ENCODE measurements at regions not wholly inside any gene's neighbourhood (a gene's known extent, or its start where the extent isn't known, plus 50 kb on each side); places are given as distances from the start of the nearest gene placed in this dataset.

DNA sequence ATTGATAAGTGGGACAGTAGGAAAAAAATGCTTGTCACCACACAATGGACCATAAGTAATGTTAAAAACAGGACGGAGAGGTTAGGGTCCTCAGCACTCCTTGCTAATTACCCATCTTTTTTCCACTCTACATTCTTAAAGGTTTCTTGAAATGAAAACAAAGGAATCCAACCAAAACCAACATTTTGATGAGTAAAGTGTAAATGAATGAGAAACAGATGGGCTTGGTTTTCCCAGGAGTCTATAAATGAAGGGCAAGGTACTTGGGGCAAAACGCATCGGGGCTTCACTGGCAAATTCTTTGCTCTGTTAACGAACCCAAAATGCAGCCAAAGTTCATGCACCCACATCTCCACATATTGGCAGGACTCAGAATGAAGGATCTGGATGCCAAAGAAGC is 129.2 kb upstream of the BMP4 start:
- no peak overlapping the region for H3K4me3 ChIP-seq (ENCODE audit: low read length in 2 of 2)
- H3K27me3 ChIP-seq (ENCODE audit: control insufficient read depth in 2 of 2, insufficient read depth in 1 of 2, low read length in 1 of 2): no peaks in the 10 kb centered on the region
- H3K4me1 ChIP-seq (ENCODE audit: control insufficient read depth in 2 of 2, insufficient read depth in 2 of 2, low read length in 2 of 2): no peaks in the 10 kb centered on the region
- H3K27ac ChIP-seq (ENCODE audit: low read depth in 1 of 2, low read length in 1 of 2): no peak overlapping the region
- DNase-seq (ENCODE audit: low read depth in 6 of 9, low spot score in 9 of 9): no peak
- no peaks in the 10 kb centered on the region for H3K36me3 ChIP-seq (ENCODE audit: control insufficient read depth in 2 of 2, insufficient read depth in 2 of 2, low read length in 1 of 2)
- H3K9me3 ChIP-seq (ENCODE audit: control insufficient read depth in 2 of 2, insufficient read depth in 1 of 2, low read length in 1 of 2): no peaks in the 10 kb centered on the region
- WGBS: 84% methylated on average over 4 of the region's 4 CpGs

DNA sequence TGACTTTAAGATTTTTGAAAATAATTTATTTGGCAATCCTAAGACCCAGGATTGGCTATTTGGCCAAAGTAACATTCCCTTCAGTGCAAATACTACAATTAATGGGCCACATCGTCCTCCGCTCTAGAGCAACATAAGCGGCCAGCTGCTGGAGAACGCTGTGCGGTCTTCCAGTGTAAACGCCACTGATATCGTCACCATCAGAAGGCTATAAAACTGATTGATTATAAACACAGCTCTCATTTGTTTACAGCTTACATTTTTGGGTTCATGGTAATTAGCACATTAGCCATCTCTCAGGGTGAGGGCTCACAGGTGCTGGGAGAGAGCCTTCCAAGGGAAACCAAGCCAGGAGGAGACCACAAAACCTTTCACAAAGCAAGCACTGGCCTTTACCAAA is 130.1 kb upstream of the BMP4 start:
- Histone ChIP-seq H3K4me3 (ENCODE audit: low read length in 2 of 2) (no peak overlapping the region), H3K27ac (ENCODE audit: low read depth in 1 of 2, low read length in 1 of 2) (no peak overlapping the region)

DNA sequence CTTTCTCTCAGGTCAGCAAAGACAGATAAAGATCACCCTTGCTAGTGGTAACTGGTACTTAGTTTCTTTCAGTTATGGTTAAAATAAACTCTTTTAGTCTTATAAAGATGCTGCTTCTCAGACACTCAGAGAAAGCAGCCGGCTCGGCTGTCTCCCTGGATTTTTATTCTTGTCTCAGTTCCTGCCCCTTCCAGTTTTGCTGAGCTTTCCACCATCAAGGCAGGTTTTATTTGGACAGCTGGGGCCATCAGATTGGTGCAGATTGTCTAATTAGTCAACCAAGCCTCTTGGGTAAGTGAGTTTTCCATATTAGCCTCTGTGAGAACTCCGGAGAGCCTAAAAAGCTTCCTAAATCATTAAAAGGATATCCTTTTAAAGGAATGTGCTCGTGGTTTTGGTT is 130.8 kb upstream of the BMP4 start:
- no peak overlapping the region for H3K27ac ChIP-seq (ENCODE audit: low read depth in 1 of 2, low read length in 1 of 2)
- no peak overlapping the region for H3K4me3 ChIP-seq (ENCODE audit: low read length in 2 of 2)
- no peaks in the 10 kb centered on the region for H3K4me1 ChIP-seq (ENCODE audit: control insufficient read depth in 2 of 2, insufficient read depth in 2 of 2, low read length in 2 of 2)
- DNase-seq (ENCODE audit: low read depth in 6 of 9, low spot score in 9 of 9): no peak
- 35% methylated on average over 4 of the region's 4 CpGs for WGBS
- H3K27me3 ChIP-seq (ENCODE audit: control insufficient read depth in 2 of 2, insufficient read depth in 1 of 2, low read length in 1 of 2): no peaks in the 10 kb centered on the region
- no peaks in the 10 kb centered on the region for H3K9me3 ChIP-seq (ENCODE audit: control insufficient read depth in 2 of 2, insufficient read depth in 1 of 2, low read length in 1 of 2)
- H3K36me3 ChIP-seq (ENCODE audit: control insufficient read depth in 2 of 2, insufficient read depth in 2 of 2, low read length in 1 of 2): no peaks in the 10 kb centered on the region

More for the DNA sequence above, 130.1 kb upstream of the BMP4 start:
- H3K4me1 ChIP-seq (ENCODE audit: control insufficient read depth in 2 of 2, insufficient read depth in 2 of 2, low read length in 2 of 2): no peaks in the 10 kb centered on the region
- H3K27me3 ChIP-seq (ENCODE audit: control insufficient read depth in 2 of 2, insufficient read depth in 1 of 2, low read length in 1 of 2): no peaks in the 10 kb centered on the region
- H3K36me3 ChIP-seq (ENCODE audit: control insufficient read depth in 2 of 2, insufficient read depth in 2 of 2, low read length in 1 of 2): no peaks in the 10 kb centered on the region
- no peaks in the 10 kb centered on the region for H3K9me3 ChIP-seq (ENCODE audit: control insufficient read depth in 2 of 2, insufficient read depth in 1 of 2, low read length in 1 of 2)
- DNase-seq (ENCODE audit: low read depth in 6 of 9, low spot score in 9 of 9): no peak
- 76% methylated on average over 7 of the region's 7 CpGs for WGBS

DNA sequence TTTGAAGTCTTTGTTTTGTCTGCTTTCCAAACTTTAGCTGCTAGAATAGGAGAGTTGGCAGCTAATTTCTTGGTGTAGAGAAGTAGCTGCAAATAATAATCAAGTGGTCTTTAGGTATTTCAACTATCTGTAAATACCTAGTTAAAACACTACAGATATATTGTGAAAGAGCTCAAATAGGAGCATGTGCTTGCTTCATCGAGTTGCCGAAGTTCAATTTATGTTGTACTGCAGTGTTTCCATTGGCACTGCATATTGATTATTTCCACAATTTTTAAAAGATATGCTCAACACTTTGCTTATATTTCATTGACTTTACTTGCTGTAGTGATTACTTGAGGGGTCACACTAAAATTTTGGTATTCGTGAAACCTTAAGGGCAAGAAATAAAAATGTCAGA is 131.6 kb upstream of the BMP4 start:
- Histone ChIP-seq H3K4me3 (ENCODE audit: low read length in 2 of 2) (no peak overlapping the region), H3K9me3 (ENCODE audit: control insufficient read depth in 2 of 2, insufficient read depth in 1 of 2, low read length in 1 of 2) (no peaks in the 10 kb centered on the region), H3K27ac (ENCODE audit: low read depth in 1 of 2, low read length in 1 of 2) (no peak overlapping the region), H3K4me1 (ENCODE audit: control insufficient read depth in 2 of 2, insufficient read depth in 2 of 2, low read length in 2 of 2) (no peaks in the 10 kb centered on the region), H3K36me3 (ENCODE audit: control insufficient read depth in 2 of 2, insufficient read depth in 2 of 2, low read length in 1 of 2) (no peaks in the 10 kb centered on the region), H3K27me3 (ENCODE audit: control insufficient read depth in 2 of 2, insufficient read depth in 1 of 2, low read length in 1 of 2) (no peaks in the 10 kb centered on the region)
- no peak for DNase-seq (ENCODE audit: low read depth in 6 of 9, low spot score in 9 of 9)
- 97% methylated on average over 3 of the region's 3 CpGs for WGBS

DNA sequence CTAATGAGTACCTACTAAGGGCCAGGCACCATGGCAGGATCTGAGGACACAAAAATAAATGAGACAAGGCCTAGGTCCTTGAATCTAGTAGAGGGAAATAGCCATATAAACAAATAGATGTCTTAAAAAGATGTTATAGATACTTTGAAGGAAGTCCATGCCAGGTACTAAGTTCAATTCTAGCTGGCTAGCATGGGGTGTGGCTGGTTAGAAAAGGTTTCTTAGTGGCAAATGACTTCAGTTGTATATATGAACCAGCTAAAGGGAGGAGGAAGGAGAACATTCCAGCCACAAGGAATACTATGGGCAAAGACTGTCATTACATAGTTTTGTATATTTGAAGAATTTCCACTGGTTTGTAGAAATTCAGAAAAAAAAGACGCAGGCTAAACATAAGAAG is 133.6 kb upstream of the BMP4 start:
- WGBS: 93% methylated on average over 1 of the region's 1 CpG
- DNase-seq (ENCODE audit: low read depth in 6 of 9, low spot score in 9 of 9): no peak
- H3K27ac ChIP-seq (ENCODE audit: low read depth in 1 of 2, low read length in 1 of 2): no peak overlapping the region
- no peaks in the 10 kb centered on the region for H3K4me1 ChIP-seq (ENCODE audit: control insufficient read depth in 2 of 2, insufficient read depth in 2 of 2, low read length in 2 of 2)
- no peaks in the 10 kb centered on the region for H3K27me3 ChIP-seq (ENCODE audit: control insufficient read depth in 2 of 2, insufficient read depth in 1 of 2, low read length in 1 of 2)
- H3K9me3 ChIP-seq (ENCODE audit: control insufficient read depth in 2 of 2, insufficient read depth in 1 of 2, low read length in 1 of 2): no peaks in the 10 kb centered on the region
- no peaks in the 10 kb centered on the region for H3K36me3 ChIP-seq (ENCODE audit: control insufficient read depth in 2 of 2, insufficient read depth in 2 of 2, low read length in 1 of 2)
- no peak overlapping the region for H3K4me3 ChIP-seq (ENCODE audit: low read length in 2 of 2)

DNA sequence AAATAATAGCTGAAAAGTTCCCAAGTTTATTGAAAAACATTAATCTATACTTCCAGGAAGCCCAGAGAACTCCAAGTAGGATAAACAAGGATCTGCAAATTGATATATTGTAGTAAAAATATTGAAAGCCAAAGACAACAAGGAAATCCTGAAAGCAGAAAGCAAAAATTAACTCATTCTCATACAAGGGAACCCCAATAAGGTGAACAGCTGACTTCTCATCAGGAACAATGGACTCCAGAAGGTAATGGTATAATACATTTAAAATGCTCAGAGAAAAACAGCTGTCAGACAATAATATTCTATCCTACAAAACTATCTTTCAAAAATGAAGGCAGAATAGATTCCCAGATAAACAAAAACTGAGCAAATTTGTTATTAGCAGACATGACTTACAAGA is 138.1 kb upstream of the BMP4 start:
- H3K36me3 ChIP-seq (ENCODE audit: control insufficient read depth in 2 of 2, insufficient read depth in 2 of 2, low read length in 1 of 2): no peaks in the 10 kb centered on the region
- no peak overlapping the region for H3K4me3 ChIP-seq (ENCODE audit: low read length in 2 of 2)
- no peak overlapping the region for H3K27ac ChIP-seq (ENCODE audit: low read depth in 1 of 2, low read length in 1 of 2)
- no peak for DNase-seq (ENCODE audit: low read depth in 6 of 9, low spot score in 9 of 9)
- no peaks in the 10 kb centered on the region for H3K9me3 ChIP-seq (ENCODE audit: control insufficient read depth in 2 of 2, insufficient read depth in 1 of 2, low read length in 1 of 2)
- H3K27me3 ChIP-seq (ENCODE audit: control insufficient read depth in 2 of 2, insufficient read depth in 1 of 2, low read length in 1 of 2): no peaks in the 10 kb centered on the region
- no peaks in the 10 kb centered on the region for H3K4me1 ChIP-seq (ENCODE audit: control insufficient read depth in 2 of 2, insufficient read depth in 2 of 2, low read length in 2 of 2)

DNA sequence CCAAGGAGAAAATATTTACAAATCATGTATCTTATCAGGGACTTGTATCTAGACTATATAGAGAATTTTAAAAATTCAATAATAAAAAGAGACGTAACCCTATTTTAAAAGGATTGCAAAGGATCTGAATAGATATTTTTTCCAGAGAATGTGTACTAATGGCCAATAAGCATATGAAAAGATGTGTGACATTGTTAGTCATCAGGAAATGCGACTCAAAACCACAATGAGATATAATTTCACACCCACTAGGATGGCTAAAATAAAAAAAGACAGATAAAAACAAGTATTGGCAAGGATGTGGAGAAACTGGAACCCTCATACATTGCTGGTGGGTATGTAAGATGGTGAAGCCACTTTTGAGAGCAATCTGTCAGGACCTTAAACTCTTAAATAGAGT is 141.9 kb upstream of the BMP4 start:
- no peaks in the 10 kb centered on the region for H3K9me3 ChIP-seq (ENCODE audit: control insufficient read depth in 2 of 2, insufficient read depth in 1 of 2, low read length in 1 of 2)
- H3K27me3 ChIP-seq (ENCODE audit: control insufficient read depth in 2 of 2, insufficient read depth in 1 of 2, low read length in 1 of 2): no peaks in the 10 kb centered on the region
- H3K4me1 ChIP-seq (ENCODE audit: control insufficient read depth in 2 of 2, insufficient read depth in 2 of 2, low read length in 2 of 2): no peaks in the 10 kb centered on the region
- no peak overlapping the region for H3K4me3 ChIP-seq (ENCODE audit: low read length in 2 of 2)
- no peak for DNase-seq (ENCODE audit: low read depth in 6 of 9, low spot score in 9 of 9)
- WGBS: 92% methylated on average over 2 of the region's 2 CpGs
- no peaks in the 10 kb centered on the region for H3K36me3 ChIP-seq (ENCODE audit: control insufficient read depth in 2 of 2, insufficient read depth in 2 of 2, low read length in 1 of 2)
- no peak overlapping the region for H3K27ac ChIP-seq (ENCODE audit: low read depth in 1 of 2, low read length in 1 of 2)

DNA sequence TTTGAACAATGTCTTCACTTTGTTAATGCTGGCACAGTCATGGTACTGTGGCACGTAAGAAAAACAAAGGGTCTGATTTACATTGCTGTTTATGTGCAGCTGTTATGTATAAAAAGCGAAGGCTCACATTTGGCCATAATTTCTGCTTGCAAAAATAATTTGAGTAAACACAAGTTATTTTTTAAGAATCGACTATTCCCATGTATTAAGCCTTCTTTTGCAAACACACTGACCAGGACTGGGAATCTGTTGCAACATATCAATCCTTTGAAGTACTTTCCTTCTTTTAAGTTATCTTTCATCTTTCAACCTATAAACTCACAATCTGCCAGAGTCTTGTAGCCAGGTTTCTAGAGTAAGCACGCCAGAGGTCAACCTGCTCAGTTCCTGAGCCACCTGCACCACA is 145.4 kb upstream of the BMP4 start:
- no peaks in the 10 kb centered on the region for H3K4me1 ChIP-seq (ENCODE audit: control insufficient read depth in 2 of 2, insufficient read depth in 2 of 2, low read length in 2 of 2)
- no peaks in the 10 kb centered on the region for H3K27me3 ChIP-seq (ENCODE audit: control insufficient read depth in 2 of 2, insufficient read depth in 1 of 2, low read length in 1 of 2)
- no peak overlapping the region for H3K4me3 ChIP-seq (ENCODE audit: low read length in 2 of 2)
- 95% methylated on average over 4 of the region's 4 CpGs for WGBS
- DNase-seq (ENCODE audit: low read depth in 6 of 9, low spot score in 9 of 9): no peak
- no peaks in the 10 kb centered on the region for H3K36me3 ChIP-seq (ENCODE audit: control insufficient read depth in 2 of 2, insufficient read depth in 2 of 2, low read length in 1 of 2)
- H3K27ac ChIP-seq (ENCODE audit: low read depth in 1 of 2, low read length in 1 of 2): no peak overlapping the region
- no peaks in the 10 kb centered on the region for H3K9me3 ChIP-seq (ENCODE audit: control insufficient read depth in 2 of 2, insufficient read depth in 1 of 2, low read length in 1 of 2)

DNA sequence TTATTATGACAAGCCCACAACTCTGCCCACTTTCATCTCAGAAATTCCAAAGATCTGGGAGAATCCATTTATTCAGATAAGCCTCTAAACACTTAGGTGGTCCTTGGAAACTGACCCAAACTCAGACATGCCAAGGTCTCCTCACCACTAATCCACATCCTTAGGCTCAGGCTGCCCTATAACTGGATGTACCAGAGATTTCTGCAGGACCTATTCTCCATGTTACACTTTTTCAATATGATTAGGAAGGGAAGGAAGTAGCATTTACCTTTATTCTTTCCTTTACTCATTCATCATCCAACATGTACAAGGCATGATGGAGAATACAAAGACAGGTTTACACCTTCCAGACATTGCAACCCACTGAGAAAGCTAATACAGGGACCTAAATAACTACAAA is 145.9 kb upstream of the BMP4 start:
- no peak for DNase-seq (ENCODE audit: low read depth in 6 of 9, low spot score in 9 of 9)
- H3K27ac ChIP-seq (ENCODE audit: low read depth in 1 of 2, low read length in 1 of 2): no peak overlapping the region
- H3K9me3 ChIP-seq (ENCODE audit: control insufficient read depth in 2 of 2, insufficient read depth in 1 of 2, low read length in 1 of 2): no peaks in the 10 kb centered on the region
- H3K36me3 ChIP-seq (ENCODE audit: control insufficient read depth in 2 of 2, insufficient read depth in 2 of 2, low read length in 1 of 2): no peaks in the 10 kb centered on the region
- H3K4me3 ChIP-seq (ENCODE audit: low read length in 2 of 2): no peak overlapping the region
- H3K4me1 ChIP-seq (ENCODE audit: control insufficient read depth in 2 of 2, insufficient read depth in 2 of 2, low read length in 2 of 2): no peaks in the 10 kb centered on the region
- no peaks in the 10 kb centered on the region for H3K27me3 ChIP-seq (ENCODE audit: control insufficient read depth in 2 of 2, insufficient read depth in 1 of 2, low read length in 1 of 2)

DNA sequence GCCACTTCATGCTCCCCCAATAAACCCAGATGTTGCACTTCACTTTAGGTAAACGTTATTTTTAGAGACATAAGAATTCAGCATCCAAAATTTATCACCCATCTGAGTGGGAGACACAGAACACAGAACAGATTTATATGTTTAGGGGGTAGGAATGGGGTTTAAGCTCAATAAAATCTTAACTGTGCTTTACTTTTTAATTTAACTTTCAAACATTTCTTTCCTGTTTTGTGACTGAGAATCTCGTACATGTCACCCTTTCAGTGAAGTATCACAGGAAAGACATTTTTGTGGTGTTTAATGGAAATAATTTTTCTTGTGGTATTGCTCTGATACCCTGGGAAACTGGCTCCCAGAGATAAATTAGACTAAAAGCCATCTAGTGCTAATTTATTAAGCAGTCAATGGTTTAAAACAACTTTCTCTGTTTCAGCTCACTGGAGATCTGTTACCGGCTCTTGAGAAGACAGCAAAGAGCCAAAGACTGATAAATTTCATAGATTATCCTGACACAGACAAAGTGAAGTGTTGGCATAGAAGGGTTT is 148.0 kb upstream of the BMP4 start:
- Histone ChIP-seq H3K27me3 (ENCODE audit: control insufficient read depth in 2 of 2, insufficient read depth in 1 of 2, low read length in 1 of 2) (no peaks in the 10 kb centered on the region), H3K4me1 (ENCODE audit: control insufficient read depth in 2 of 2, insufficient read depth in 2 of 2, low read length in 2 of 2) (no peaks in the 10 kb centered on the region), H3K4me3 (ENCODE audit: low read length in 2 of 2) (no peak overlapping the region), H3K9me3 (ENCODE audit: control insufficient read depth in 2 of 2, insufficient read depth in 1 of 2, low read length in 1 of 2) (no peaks in the 10 kb centered on the region), H3K27ac (ENCODE audit: low read depth in 1 of 2, low read length in 1 of 2) (no peak overlapping the region), H3K36me3 (ENCODE audit: control insufficient read depth in 2 of 2, insufficient read depth in 2 of 2, low read length in 1 of 2) (no peaks in the 10 kb centered on the region)
- WGBS: 73% methylated on average over 3 of the region's 3 CpGs
- DNase-seq (ENCODE audit: low read depth in 6 of 9, low spot score in 9 of 9): no peak

Measured in thymus (tissue), 11 donors.